HG03280 (cell line): ENCODE measurements at regions not wholly inside any gene's neighbourhood (a gene's known extent, or its start where the extent isn't known, plus 50 kb on each side); places are given as distances from the start of the nearest gene placed in this dataset.

Experiments
- ATAC-seq: cut with Tn5 transposase; IDR thresholded peaks from one replicate; pipeline ENCODE4 v1.9.1; 2021; ENCODE audit warnings: mild to moderate bottlenecking, moderate library complexity; ENCODE audit not compliant: unreplicated experiment

DNA sequence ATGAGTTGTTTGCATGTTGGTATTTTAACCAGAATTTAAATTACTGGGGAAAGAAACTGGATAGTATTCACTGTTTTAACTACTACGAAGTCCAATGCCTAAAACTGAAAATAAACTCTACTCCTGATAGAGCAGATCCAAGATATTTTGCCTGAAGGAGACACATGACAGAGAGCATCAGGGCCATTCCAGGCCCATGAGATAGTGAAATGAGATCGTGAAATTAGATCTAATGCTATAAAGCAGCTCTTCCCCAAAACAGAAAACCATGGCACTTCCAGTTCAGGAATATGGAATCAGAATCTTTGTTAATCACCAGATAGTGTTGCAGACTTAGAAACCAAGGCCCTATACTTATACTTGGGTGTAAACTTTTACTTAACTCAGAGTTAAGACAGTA is 124.3 kb upstream of the CACNA2D1 start:
- no peak for ATAC-seq

DNA sequence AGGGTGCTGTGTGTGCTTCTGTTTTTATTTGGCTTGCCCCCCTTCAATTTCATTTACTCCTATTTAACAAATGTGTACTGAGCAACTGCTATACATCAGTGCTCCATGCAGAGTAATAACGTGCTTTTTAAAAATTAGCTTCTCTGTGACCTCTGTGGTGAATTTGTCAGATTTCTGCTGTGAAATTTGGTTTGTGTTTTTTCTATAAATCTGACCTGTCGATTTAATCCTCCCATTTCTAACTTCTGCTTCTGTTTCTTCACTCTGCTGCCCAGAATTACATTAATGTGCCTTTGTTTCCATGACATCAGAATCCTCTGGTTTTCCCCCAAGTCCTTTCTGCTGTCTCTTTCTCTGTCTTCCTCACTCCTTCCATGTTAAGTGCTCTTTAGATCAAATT is 123.8 kb upstream of the CACNA2D1 start:
- no peak for ATAC-seq

DNA sequence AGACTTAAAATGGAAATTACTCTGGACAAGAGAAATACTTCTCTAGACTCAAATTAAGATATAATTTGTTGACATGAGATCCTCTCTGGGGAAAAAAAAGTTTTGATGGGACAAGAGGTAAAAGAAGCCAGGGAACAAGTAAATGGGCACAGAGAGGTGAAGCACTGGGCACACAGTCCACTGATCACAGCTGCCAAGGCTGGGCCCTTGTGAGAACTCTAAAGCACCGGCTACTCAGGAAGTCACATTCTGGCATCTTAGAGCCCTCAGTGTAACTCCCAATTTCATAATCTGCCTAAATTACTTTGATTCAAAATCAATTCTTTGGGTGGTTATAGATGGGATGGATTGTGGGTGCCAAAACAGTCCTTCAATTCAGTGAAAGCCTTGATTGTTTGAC is 123.2 kb upstream of the CACNA2D1 start:
- no peak for ATAC-seq

- no peak for ATAC-seq
Observed at GRCh38 chr7:82562716-82563404, 119.3 kb upstream of the CACNA2D1 start.

GRCh38 chr7:82559193-82559805 is 115.7 kb upstream of the CACNA2D1 start:
- ATAC-seq: peak; percentile 80

DNA sequence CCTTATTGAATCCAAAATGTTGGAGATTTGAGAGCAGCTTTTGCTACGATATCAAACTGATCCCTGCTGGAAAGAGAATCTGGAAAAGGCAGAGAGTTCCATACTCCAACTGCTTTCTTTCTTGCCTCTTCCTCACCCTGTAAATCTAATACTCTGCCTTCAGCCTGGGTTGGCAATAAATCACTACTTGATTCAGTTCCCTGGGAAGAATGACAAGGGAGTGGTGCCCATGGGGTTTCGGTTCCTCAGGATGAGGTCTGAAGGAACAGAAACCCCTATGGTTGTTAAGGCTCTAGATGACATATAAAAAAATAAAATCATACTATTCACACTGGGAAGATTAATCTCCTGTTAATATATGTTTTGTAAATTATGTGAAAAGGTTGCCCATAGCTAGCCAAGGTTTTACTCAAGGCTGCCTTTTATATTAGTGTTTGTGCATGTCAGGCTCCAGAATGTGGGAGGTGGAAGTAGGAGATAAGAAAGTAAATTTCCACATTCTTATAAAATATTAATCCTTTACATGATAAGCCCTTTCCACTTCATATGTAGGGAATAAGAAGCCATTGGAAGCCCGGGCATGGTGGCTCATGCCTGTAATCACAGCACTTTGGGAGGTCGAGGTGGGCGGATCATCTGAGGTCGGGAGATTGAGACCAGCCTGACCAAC is 106.2 kb upstream of the CACNA2D1 start:
- no peak for ATAC-seq

DNA sequence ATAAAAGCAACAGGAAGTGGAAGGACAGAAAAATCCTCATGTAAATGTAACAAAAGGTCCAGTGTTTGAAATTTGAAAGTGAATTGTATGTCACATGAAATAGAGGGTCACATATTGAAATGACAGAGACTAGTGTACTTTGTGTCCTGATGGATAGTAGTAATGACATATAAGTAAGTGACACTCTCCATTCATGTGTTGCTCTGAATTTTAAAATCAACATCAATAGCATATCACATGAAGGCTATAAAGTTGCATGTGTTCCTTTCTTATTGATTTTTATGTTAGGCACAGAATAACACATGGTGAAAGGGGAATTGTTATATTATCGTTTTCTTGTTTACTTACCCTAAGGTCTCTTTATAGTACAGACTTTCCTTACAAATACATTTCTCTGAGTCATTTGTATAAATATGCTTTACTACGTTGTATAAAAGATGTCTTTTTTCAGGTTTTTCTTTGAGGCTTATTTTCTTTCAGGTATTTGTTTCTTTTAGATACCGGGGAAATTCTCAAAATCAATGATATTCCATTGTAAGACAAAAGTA is 104.6 kb upstream of the CACNA2D1 start:
- ATAC-seq: no peak

DNA sequence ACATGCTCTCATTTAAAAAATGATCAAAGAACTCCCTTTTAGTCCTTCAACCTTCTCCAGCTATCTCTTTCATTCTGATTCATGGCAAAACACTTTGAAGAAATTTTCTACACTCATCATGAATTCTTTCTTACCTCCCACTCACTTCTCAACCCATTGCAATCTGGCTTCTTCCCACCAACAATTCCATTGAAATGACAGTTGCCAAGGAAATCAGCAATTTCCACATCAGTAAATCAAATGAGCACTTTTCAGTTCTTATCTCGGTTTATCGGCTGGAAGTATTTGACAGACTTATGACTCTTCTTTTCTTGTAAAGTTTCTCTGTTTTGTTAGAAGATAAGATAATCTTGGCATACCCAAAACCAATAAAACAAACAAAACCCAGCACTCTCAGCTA is 99.1 kb upstream of the CACNA2D1 start:
- no peak for ATAC-seq

GRCh38 chr7:82539969-82540368 is 96.4 kb upstream of the CACNA2D1 start:
- ATAC-seq: no peak

GRCh38 chr7:82534684-82535083 is 91.1 kb upstream of the CACNA2D1 start:
- no peak for ATAC-seq

DNA sequence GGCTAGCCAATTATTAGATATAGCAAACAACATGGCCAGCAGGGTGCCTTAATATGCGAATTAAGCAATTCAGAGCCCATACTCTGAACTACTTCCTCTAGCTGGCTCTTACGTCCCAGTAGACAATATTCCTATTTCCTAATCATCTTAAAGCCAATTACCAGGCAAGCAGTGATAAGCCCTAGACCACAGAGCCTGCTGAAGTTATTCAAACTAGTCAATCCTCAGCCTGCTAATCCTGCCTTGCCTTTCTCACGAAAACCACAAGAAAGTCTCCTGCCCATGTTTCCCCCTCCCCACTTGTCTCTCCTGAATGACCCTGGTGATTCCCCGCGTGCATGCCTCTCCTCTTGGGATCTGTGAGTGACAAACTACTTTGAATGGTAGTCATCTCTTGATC is 86.8 kb upstream of the CACNA2D1 start:
- ATAC-seq: no peak

- ATAC-seq: no peak
Observed at GRCh38 chr7:82528577-82529310, 85.2 kb upstream of the CACNA2D1 start.

GRCh38 chr7:82527851-82528250 is 84.3 kb upstream of the CACNA2D1 start:
- ATAC-seq: no peak

GRCh38 chr7:82521906-82522445 is 78.4 kb upstream of the CACNA2D1 start:
- no peak for ATAC-seq

DNA sequence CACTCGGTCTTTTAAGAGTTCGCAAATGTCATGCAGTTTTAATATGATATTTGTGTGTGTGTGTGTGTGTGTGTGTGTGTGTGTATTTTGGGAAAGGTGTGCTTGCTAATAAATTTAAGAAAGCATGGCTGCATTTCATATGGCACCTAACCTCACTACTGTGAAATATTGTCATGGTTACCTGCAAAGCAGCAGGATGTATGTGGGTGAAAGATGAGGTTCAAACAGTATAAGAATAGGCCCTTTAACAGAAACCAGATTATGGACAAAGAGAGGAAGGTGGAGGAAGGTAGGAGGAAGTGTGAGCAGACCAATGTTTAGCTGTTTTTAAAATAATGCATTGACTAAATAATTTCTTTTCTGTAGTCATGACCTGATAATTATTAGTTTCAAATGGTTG is 73.5 kb upstream of the CACNA2D1 start:
- no peak for ATAC-seq

GRCh38 chr7:82511542-82511941 is 68.0 kb upstream of the CACNA2D1 start:
- ATAC-seq: no peak

DNA sequence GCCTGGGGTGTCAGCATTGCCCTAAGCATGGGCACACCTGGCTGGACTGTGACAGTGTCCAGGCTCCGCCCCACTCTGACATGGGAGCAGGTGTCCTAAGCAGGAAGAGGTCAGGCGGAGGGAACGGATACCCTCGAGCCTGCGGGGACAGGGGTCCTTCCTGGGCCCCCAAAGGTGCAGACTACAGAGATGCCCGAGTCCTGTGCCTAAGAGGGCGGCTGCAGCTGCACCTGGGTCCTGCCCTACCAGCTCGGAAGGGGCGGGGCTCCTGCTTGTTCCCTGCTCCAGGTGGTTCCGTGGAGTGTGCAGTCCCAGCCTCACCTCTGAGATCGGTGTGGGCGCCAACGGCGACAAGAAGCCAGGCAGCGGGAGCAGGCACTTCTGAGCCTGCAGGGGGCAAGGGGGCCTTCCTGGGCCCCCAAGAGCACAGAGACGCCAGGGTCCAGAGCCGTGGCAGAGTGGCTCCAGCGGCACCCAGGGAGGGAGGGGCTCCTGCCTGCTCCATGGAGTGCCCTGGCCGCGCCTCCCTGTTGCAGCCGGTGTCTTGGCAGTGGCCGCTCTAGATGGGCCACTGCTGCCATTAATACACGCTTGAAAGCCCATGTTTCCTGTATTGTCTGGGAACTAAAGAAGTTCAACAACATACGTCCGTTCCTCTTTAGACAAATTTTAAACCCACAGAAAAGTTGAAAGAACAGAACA is 64.5 kb upstream of the CACNA2D1 start:
- no peak for ATAC-seq

DNA sequence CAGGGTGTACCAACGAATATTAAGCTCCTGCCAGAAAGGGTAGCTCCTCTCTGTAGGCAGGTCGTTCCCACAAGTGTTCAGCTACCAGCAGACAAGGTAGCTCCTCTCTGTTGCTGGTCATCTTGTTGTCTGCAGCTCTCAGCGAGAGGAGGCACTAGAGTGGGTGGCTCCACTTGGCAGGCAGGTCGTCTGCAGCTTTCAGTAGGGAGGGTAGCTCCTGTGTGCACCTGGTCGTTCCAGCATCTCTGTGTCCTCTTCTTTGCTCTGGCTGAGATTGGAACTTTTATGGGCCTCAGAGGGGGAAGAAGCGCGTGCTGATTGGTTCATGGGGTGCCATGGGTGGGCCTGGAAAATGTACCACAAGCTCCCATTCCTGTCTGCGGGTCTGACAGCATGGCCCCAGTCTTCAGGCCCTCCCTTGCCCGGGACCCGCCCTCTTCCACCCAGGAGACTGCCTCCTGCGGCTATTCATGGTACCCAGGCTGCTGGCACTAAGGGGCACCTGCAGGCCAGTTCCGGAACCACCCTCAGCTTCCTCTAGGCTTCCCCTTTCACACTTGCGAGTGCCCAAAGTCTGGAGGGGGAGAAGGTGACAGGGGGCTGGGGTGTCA is 63.9 kb upstream of the CACNA2D1 start:
- no peak for ATAC-seq

GRCh38 chr7:82506702-82507101 is 63.1 kb upstream of the CACNA2D1 start:
- no peak for ATAC-seq

GRCh38 chr7:82506208-82506607 is 62.6 kb upstream of the CACNA2D1 start:
- ATAC-seq: no peak
